Neural progenitor cell (in vitro differentiated cells): ENCODE measurements at regions not wholly inside any gene's neighbourhood (a gene's known extent, or its start where the extent isn't known, plus 50 kb on each side); places are given as distances from the start of the nearest gene placed in this dataset.

ENCODE experiments used
- DNase-seq: peaks from one replicate; pipeline ENCODE4 v3.0.0-alpha.2; 2016; ENCODE audit warnings: low spot score
- H2AFZ ChIP-seq: fragments of 200-600 bp; sonication (generic); replicated peaks from 2 replicates; pipeline ENCODE4 v1.6.1; 2016; ENCODE audit warnings: antibody characterized with exemption
- H3F3A ChIP-seq: fragments of 200-600 bp; sonication (generic); 2 replicates; pipeline ENCODE4 v1.6.1; 2016; ENCODE audit warnings: antibody characterized with exemption, low read depth
- H3K27ac ChIP-seq: fragments of 200-600 bp; sonication (generic); 2 replicates; pipeline ENCODE4 v1.5.1; 2016; ENCODE audit warnings: mild to moderate bottlenecking
- H3K27me3 ChIP-seq: fragments of 200-600 bp; sonication (generic); 2 replicates; pipeline ENCODE4 v1.6.1; 2016; ENCODE audit warnings: mild to moderate bottlenecking, moderate library complexity
- H3K36me3 ChIP-seq: fragments of 200-600 bp; sonication (generic); 2 replicates; pipeline ENCODE4 v1.5.1; 2016
- H3K4me1 ChIP-seq: fragments of 200-600 bp; sonication (generic); 2 replicates; pipeline ENCODE4 v1.6.1; 2016; ENCODE audit warnings: mixed run types
- H3K4me2 ChIP-seq: fragments of 200-600 bp; sonication (generic); 2 replicates; pipeline ENCODE4 v1.6.1; 2016
- H3K4me3 ChIP-seq: fragments of 200-600 bp; sonication (generic); 2 replicates; pipeline ENCODE4 v1.5.1; 2016
- H3K79me2 ChIP-seq: fragments of 200-600 bp; sonication (generic); 2 replicates; pipeline ENCODE4 v1.6.1; 2016; ENCODE audit warnings: low read depth
- H3K9ac ChIP-seq: fragments of 200-600 bp; sonication (generic); 2 replicates; pipeline ENCODE4 v1.6.1; 2016
- H3K9me3 ChIP-seq: fragments of 200-600 bp; sonication (generic); 2 replicates; pipeline ENCODE4 v1.5.1; 2016; ENCODE audit warnings: low read depth
- H4K20me1 ChIP-seq: fragments of 200-600 bp; sonication (generic); 2 replicates; pipeline ENCODE4 v1.6.1; 2016; ENCODE audit warnings: low read depth
- H3K27ac Mint-ChIP-seq: 3 replicates; pipeline ENCODE4 v1.8.0; 2021; ENCODE audit warnings: mixed read lengths
- H3K27me3 Mint-ChIP-seq: 2 replicates; pipeline ENCODE4 v1.8.0; 2022; ENCODE audit warnings: low read depth, mild to moderate bottlenecking, inconsistent platforms, moderate library complexity, mixed read lengths; ENCODE audit not compliant: insufficient read depth
- H3K36me3 Mint-ChIP-seq: 3 replicates; pipeline ENCODE4 v1.8.0; 2021; ENCODE audit warnings: mixed read lengths
- H3K4me1 Mint-ChIP-seq: 3 replicates; pipeline ENCODE4 v1.8.0; 2021; ENCODE audit warnings: mixed read lengths
- H3K4me3 Mint-ChIP-seq: 3 replicates; pipeline ENCODE4 v1.8.0; 2021; ENCODE audit warnings: mild to moderate bottlenecking, moderate library complexity, mixed read lengths
- H3K9me3 Mint-ChIP-seq: 3 replicates; pipeline ENCODE4 v1.8.0; 2020; ENCODE audit warnings: mixed read lengths
- CTCF ChIP-seq: fragments of 200-600 bp; sonication (generic); IDR thresholded peaks from 2 replicates; pipeline ENCODE4 v1.5.1; 2017; ENCODE audit warnings: antibody characterized with exemption, mild to moderate bottlenecking
- EZH2 ChIP-seq: fragments of 200-600 bp; sonication (generic); IDR thresholded peaks from 2 replicates; pipeline ENCODE4 v1.6.1; 2017; ENCODE audit warnings: antibody characterized with exemption, mild to moderate bottlenecking, moderate library complexity
- EZH2phosphoT487 ChIP-seq: fragments of 200-600 bp; sonication (generic); IDR thresholded peaks from 2 replicates; pipeline ENCODE4 v1.6.1; 2017; ENCODE audit warnings: antibody characterized with exemption

- no peak overlapping the region for H3K4me3 ChIP-seq
- no peaks in the 10 kb centered on the region for H3K36me3 ChIP-seq
- peak overlapping the region; percentile 66 for H2AFZ ChIP-seq
- peak; percentile 29 for DNase-seq
- H3K27ac ChIP-seq = no peak overlapping the region
- H4K20me1 ChIP-seq = no peaks in the 10 kb centered on the region
- peaks cover 8% of the 10 kb centered on the region for H3K4me1 Mint-ChIP-seq
- no peak for TF ChIP-seq EZH2phosphoT487
- no peak for TF ChIP-seq EZH2
- TF ChIP-seq CTCF = peak; percentile 68
- H3K79me2 ChIP-seq = no peaks in the 10 kb centered on the region
- H3K27me3 ChIP-seq = no peaks in the 10 kb centered on the region
- no peak overlapping the region for H3K4me2 ChIP-seq
- no peak overlapping the region for H3K4me3 Mint-ChIP-seq
- H3F3A ChIP-seq = no peaks in the 10 kb centered on the region
- H3K9me3 ChIP-seq = no peaks in the 10 kb centered on the region
- H3K4me1 ChIP-seq = no peaks in the 10 kb centered on the region
- peaks cover 6% of the 10 kb centered on the region for H3K36me3 Mint-ChIP-seq
- H3K9me3 Mint-ChIP-seq = peaks cover 6% of the 10 kb centered on the region
- H3K9ac ChIP-seq = no peak overlapping the region
- H3K27me3 Mint-ChIP-seq = peaks cover 2% of the 10 kb centered on the region
- no peak overlapping the region for H3K27ac Mint-ChIP-seq
These were observed 352.4 kb downstream of the USP25 start for GRCh38 chr21:16082038-16082816.

- H2AFZ ChIP-seq = peak overlapping the region; percentile 40
- no peak overlapping the region for H3K9ac ChIP-seq
- H3K4me1 ChIP-seq = no peaks in the 10 kb centered on the region
- Mint-ChIP-seq H3K27ac (no peak overlapping the region), H3K9me3 (peaks cover 6% of the 10 kb centered on the region), H3K27me3 (peaks cover 2% of the 10 kb centered on the region), H3K4me3 (no peak overlapping the region), H3K4me1 (peaks cover 8% of the 10 kb centered on the region), H3K36me3 (peaks cover 6% of the 10 kb centered on the region)
- no peaks in the 10 kb centered on the region for H3F3A ChIP-seq
- H3K4me3 ChIP-seq = no peak overlapping the region
- no peak for TF ChIP-seq EZH2phosphoT487
- no peak for TF ChIP-seq CTCF
- no peak for TF ChIP-seq EZH2
- DNase-seq = no peak
- H3K27ac ChIP-seq = no peak overlapping the region
- H3K36me3 ChIP-seq = no peaks in the 10 kb centered on the region
- no peaks in the 10 kb centered on the region for H3K27me3 ChIP-seq
- no peak overlapping the region for H3K4me2 ChIP-seq
- H3K79me2 ChIP-seq = no peaks in the 10 kb centered on the region
- H4K20me1 ChIP-seq = no peaks in the 10 kb centered on the region
- no peaks in the 10 kb centered on the region for H3K9me3 ChIP-seq
These were observed 355.1 kb downstream of the USP25 start for GRCh38 chr21:16084776-16085364.

- H3K4me3 ChIP-seq = no peak overlapping the region
- no peak overlapping the region for H3K4me3 Mint-ChIP-seq
- no peak overlapping the region for H2AFZ ChIP-seq
- H3K4me2 ChIP-seq = no peak overlapping the region
- H3K9me3 Mint-ChIP-seq = peaks cover 6% of the 10 kb centered on the region
- no peak overlapping the region for H3K9ac ChIP-seq
- no peaks in the 10 kb centered on the region for H3K9me3 ChIP-seq
- no peaks in the 10 kb centered on the region for H4K20me1 ChIP-seq
- H3K27ac ChIP-seq = no peak overlapping the region
- H3K27me3 Mint-ChIP-seq = peaks cover 2% of the 10 kb centered on the region
- H3K27me3 ChIP-seq = no peaks in the 10 kb centered on the region
- H3K4me1 Mint-ChIP-seq = peaks cover 8% of the 10 kb centered on the region
- TF ChIP-seq EZH2 (no peak), EZH2phosphoT487 (no peak), CTCF (no peak)
- H3K36me3 Mint-ChIP-seq = peaks cover 6% of the 10 kb centered on the region
- H3K27ac Mint-ChIP-seq = no peak overlapping the region
- H3K79me2 ChIP-seq = no peaks in the 10 kb centered on the region
- DNase-seq = no peak
- no peaks in the 10 kb centered on the region for H3F3A ChIP-seq
- no peaks in the 10 kb centered on the region for H3K36me3 ChIP-seq
- no peaks in the 10 kb centered on the region for H3K4me1 ChIP-seq
These were observed 355.6 kb downstream of the USP25 start for GRCh38 chr21:16085421-16085820.
